Hepatocyte (in vitro differentiated cells): ENCODE measurements at regions not wholly inside any gene's neighbourhood (a gene's known extent, or its start where the extent isn't known, plus 50 kb on each side); places are given as distances from the start of the nearest gene placed in this dataset.

Experiments used
- CTCF ChIP-seq: fragments of 200-600 bp; sonication (generic); IDR thresholded peaks from 2 replicates; pipeline ENCODE4 v1.5.1; 2016; ENCODE audit warnings: antibody characterized with exemption, mild to moderate bottlenecking; ENCODE audit not compliant: poor library complexity
- EZH2 ChIP-seq: fragments of 200-600 bp; sonication (generic); IDR thresholded peaks from 2 replicates; pipeline ENCODE4 v1.6.1; 2016; ENCODE audit warnings: antibody characterized with exemption, mild to moderate bottlenecking, borderline replicate concordance

GRCh38 chr7:149379625-149380024, 81.2 kb downstream of the ZNF777 start:
- TF ChIP-seq CTCF (no peak), EZH2 (no peak)
